Fibroblast of skin of left quadriceps (primary cell): ENCODE measurements at regions not wholly inside any gene's neighbourhood (a gene's known extent, or its start where the extent isn't known, plus 50 kb on each side); places are given as distances from the start of the nearest gene placed in this dataset.

ENCODE experiments used
- DNase-seq, 2 experiments: peaks; one replicate each; pipeline ENCODE4 v3.0.0-alpha.2; 2013; ENCODE audit warnings: low read depth in 2 of 2

DNA sequence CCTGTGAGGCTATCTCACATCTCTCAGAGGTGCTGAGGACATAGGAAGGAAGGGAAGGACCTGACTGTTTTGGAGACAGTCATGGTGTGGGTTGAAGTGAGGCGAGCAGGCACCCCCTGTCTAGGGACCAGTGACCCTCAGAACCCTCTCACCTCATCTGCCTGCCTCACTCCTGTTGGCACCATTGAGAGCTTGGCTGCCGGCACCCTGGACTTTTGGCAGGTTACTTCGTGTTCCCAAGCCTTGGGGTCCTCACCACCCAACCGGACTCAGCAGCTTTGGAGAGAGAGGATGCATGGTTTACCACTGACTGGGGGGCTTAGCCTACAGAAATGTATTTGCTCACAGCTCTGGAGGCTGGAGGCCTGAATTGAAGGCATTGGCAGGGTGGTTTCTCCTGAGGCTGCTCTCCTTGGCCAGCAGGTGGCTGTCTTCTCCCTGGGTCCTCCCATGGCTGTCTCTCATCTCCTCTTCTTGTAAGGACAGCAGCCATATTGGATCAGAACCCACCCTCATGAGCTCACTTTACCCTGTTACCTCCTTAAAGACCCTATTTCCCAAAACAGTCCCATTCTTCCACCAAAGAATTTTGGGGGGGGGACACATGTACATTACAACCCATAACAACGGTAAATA, 142.0 kb downstream of the TSN start:
- peak in 1 of 2 experiments; percentile 13 for DNase-seq

DNA sequence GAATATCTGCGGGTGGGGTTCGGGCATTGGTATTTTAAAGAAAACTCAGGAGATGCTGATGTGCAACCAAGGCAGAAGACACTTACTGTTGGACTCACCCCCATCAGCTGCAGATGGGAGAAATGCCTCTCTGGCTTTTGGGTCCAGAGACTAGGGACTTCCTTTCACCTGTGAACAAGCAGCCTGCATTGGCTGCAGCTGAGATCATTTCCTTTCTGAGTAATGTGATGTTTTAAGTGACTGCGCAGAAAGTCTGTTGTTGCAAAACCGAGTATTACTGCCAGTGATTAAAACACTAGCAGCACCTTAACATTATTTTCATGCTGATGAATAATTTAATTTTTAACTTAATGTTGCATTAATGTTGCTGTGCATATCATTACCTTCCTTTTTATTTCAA, 143.0 kb downstream of the TSN start:
- peak in 1 of 2 experiments; percentile 13 for DNase-seq

- no peak for DNase-seq
Measured at GRCh38 chr2:121900391-121900790, 144.9 kb downstream of the TSN start.

DNA sequence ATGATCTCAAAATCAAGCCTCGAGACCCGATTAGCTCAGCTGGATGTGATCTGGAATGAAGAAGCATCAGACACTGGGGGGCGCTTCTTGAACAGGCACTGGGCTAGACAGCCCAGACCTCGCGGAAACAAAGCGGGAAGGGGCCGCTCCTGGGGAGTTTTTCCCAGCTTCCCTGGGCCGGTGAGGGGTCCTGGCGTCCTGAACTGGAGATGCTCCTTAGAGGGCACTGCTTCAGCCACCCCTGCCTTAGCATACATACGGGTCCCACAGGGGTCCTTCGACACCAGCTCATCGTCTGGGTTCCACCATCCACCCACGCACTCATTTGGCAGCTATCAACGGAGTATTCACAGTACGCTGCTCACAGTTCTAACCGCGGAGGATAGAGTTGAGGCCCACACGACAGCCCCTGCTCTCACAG, 146.7 kb downstream of the TSN start:
- no peak for DNase-seq

DNA sequence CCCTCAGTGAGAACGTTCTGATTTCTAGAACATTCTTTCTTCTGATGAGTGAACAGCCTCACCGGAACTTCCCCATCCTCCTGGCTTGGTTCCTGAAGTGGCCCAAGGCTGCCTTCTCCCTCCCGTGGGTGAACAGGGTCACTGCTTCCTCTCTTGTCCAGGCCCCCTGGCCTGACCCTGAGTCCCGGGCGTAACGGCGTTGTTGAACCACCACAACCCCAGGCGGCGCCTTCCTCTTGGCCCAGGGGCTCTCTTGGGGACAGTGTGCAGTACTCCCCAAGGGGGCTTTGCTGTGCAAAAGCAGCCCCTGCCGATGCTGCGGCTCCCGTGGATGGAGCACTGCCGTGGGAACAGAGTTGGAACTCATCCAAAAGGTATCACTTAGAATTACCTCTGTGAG, 147.2 kb downstream of the TSN start:
- no peak for DNase-seq

DNA sequence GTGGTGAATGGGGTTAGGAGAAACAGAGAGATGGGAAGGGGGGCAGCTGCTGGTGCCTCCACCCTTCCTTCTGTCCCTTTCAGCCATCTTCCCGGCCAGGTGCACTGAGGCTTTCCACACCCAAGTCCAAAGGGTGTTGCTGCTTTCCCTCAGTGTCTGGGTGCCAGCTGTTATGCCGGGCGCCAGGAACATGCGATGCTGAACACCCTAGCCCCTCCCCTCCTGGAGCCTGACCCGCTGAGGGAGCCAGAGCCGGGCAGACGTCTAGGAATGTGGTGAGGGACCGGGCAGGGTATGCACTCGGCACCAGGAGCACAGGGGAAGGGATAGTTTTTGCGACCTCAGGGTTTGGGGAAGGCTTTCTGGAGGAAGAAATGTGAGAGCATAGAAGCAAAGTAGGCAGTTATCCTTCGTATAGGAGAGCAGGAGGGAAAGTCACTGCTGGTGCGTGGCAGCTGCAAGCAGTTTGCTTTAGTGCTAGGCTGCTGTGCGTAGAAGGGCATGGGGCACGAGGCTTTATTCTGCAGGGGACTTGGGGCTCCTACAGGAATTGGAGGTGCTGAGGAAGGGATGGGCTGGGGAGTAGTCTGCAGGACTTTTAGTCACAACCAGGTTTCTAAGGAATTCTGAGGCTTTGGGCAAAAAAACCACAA, 147.7 kb downstream of the TSN start:
- DNase-seq, result no peak

DNA sequence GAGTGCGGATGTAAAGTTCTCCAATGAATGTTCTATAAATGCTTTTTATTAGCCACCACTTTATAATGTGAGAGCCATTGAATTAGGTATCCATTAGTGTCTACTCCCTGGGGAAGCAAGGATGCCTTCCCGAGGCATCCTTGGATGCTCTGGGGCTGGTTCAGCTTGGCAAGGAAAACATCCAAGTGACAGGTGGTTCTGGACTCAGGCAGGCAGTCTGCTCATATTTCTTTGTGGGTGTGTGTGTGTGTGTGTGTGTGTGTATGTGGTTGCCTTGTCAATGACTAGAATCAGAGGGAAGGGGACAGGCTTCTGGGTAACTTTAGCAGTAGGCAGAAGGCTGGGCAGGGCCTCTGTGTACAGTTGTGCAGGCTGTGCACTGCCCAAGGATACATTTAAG, 149.2 kb downstream of the TSN start:
- DNase-seq, result no peak

DNA sequence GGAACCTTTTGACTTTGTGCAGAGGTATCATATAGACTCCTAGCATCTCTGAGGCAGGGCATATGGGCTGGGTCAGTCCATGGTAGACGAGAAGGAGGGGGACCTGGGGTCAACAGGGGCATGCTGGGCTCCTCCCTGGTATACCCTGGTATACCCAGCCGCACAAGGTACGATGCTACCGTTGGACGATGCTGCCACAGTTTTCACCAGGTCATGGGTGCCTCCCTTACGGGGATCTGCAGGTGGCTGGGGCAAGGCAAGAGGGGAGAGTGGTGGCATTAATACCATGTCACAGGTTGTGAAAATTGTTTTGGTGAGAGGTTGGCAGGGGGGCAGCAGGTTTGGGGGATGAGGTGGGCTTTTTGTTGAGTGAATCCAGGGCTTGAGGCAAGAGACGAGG, 149.8 kb downstream of the TSN start:
- DNase-seq, result no peak

DNA sequence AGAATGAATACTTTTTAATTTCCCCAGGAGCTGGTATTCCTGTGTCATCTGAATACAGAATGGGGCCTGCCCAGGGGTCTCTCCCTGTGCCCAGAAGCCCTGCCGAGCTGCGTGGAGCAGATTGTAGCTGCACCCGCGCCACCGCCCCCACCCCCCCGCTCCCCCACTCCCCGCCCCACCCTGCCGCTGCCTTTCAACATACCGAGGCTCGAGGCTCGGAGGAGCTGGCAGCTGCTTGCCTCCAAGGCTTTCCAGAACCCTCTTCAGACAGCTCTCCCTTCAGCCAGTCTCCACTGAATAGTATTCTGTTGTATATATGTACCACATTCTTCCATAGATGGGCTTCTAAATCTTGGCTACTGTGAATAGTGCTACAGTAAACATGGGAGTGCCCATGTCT, 150.7 kb downstream of the TSN start:
- DNase-seq, result no peak

GRCh38 chr2:121907928-121908327, 152.5 kb downstream of the TSN start:
- DNase-seq, result no peak

DNA sequence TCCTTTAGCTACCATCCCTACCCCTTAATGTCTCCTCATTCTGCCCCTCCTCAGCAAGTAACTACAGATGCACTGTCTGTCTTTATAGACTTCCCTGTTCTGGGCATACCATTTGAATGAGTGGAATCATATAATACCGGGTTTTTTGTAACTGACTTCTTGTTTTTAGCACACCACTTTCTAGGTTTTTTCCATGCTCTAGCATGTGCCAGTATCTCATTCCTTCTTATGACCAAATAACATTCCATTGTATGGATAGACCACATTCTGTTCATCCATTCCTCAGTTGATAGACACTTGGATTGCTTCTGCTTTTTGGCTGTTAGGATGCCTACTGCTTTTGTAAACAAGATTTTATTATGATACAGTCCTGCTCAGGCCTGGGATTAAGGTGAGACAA, 154.7 kb downstream of the TSN start:
- DNase-seq, result no peak

DNA sequence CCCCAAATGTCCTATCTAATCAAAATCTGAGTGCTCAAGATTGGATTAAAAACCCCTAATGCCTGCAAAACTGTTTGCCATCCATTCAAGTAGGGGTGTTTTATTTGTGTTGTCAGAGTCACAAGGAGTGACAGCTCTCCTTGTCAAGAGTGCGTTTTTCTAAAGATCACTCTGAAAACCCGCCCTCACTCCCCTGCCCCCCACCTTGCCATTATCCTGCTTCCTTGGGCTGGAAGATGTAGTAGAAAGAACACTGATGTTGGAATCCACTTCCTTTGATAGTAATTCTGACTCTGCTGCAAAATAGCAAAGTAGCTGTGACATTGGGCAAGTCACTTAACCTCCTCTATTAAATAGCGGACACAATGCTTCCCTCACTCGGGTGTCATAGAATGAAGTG, 155.6 kb downstream of the TSN start:
- no peak for DNase-seq

GRCh38 chr2:121917143-121917542, 161.7 kb downstream of the TSN start:
- DNase-seq, result no peak

GRCh38 chr2:121918231-121918630, 162.8 kb downstream of the TSN start:
- no peak for DNase-seq

DNA sequence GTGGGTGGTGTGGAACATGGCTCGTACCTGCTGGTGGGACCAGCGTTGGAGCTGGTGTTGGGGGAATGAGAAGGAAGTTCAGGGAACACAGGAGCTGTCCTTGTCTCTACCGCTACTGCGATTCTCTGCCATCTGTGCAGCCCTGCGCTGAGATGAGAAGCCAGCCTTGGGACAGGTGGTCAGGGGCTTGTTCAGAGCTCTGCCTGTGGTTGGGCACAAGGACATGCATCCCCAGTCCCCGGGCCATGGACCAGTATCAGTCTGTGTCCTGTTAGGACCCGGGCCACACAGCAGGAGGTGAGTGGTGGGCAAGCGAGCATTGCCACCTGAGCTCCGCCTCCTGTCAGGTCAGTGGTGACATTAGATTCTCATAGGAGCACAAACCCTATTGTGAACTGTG, 164.4 kb downstream of the TSN start:
- no peak for DNase-seq

DNA sequence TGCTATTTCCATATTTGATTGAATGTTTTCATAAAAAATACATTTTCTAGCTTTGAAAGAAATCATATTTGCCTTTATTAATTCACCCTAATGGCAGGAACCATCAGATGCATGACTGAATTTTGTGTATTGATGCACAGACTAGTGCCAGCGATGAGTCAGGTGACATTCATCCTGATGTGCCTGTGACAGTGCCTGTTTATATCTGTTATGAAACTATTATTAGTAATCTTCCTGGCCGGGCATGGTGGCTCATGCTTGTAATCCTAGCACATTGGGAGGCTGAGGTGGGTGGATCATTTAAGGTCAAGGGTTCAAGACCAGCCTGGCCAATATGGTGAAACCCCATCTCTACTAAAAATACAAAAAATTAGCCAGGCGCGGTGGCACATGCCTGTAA, 170.0 kb downstream of the TSN start:
- DNase-seq, result no peak

- no peak for DNase-seq
Measured at GRCh38 chr2:121943285-121943684, 187.8 kb downstream of the TSN start.

GRCh38 chr2:121944072-121944831, 188.8 kb downstream of the TSN start:
- peak; percentile 80 to 81 for DNase-seq

DNA sequence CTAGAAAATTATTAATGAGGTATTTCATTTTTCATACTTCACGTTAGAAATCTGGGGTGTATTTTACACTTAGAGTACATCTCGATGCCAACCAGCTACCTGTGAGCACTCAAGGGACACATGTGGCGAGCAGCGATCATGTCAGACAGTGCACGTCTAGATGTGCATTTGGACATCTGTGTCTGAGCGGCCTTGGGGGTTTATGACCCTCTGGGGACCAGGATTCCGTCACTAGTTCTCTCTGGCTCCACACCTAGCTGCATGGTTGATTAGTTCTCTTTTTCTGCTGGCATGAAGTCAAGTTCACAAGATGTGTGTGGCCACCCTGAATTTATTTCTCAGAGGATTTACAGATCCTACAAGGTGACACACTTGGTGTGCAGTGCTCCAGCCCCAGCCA, 192.2 kb downstream of the TSN start:
- no peak for DNase-seq

GRCh38 chr2:121949271-121949670, 193.8 kb downstream of the TSN start:
- DNase-seq, result no peak

DNA sequence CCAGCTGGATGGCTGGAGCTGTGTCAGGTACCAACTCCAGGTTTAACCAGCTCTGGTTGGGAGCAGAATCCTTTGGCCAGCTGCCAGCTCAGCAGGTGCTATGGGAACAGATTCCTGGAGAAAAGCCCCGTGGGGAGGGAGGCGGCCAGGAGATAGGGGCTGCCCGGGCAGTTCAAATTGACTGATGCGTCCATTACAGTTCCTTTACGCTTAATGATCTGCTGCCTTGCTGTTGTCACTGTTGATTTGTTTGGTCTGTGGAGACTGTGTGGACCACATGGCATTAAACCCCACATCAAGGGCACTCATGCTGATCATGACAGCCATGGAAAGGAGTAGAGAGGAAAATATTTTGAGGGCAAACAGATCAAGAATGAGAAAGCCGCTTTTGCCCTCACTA, 200.0 kb downstream of the TSN start:
- DNase-seq, result no peak

DNA sequence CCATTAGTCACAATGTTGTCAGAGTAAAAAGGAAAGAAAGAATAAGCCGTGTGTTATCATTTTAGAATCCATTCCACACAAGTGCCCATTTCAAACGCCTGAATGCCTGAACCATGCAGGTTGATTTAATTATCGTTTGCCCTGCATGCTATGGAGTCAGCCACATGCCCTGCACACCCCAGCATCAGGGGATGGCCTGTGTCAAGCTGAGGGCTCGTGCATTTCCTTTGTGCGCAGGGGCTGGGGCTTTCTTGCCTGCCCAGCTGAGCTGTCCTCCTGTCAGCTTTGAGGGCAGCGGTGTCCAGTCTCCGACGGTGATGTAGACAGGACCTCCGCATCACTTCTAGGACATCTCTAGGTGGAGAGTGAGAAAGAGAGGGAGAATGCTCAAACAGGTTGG, 200.4 kb downstream of the TSN start:
- DNase-seq, result no peak

DNA sequence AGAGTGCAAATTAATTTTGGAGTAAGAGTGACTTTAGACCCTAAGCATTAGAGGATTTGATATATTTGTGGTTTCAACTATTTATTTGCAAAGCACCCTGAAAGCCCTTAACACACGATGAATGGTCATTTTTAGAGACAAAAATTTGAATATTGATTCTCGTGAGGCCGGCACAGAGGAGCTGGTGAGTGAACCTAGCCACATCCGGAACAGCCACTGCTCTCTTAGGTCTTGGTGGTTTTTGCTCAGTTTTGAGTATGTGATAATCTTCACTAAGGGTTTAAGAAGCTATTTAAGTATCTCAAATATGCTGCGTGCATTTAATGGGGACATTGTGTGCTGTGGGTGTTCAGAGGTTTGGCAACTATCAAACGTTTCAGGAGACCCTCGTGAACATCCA, 204.8 kb downstream of the TSN start:
- no peak for DNase-seq
